Heart left ventricle (tissue), 13 donors: ENCODE measurements at regions not wholly inside any gene's neighbourhood (a gene's known extent, or its start where the extent isn't known, plus 50 kb on each side); places are given as distances from the start of the nearest gene placed in this dataset.
"Not testable (repeated sequence)": the region's sequence is repeated elsewhere in the genome, so short reads cannot be mapped to it uniquely, and the experiment has no call there.

ENCODE experiments used
- CTCF ChIP-seq, 12 donors: fragments of 200-600 bp; sonication (generic) in 4 of 12; IDR thresholded peaks; one replicate each; pipeline versions ENCODE4 v1.5.0 to v1.8.0; 2018 to 2022; ENCODE audit warnings: antibody characterized with exemption in 12 of 12, mild to moderate bottlenecking in 5 of 12
- POLR2A ChIP-seq, 2 donors: fragments of 450-650 bp; IDR thresholded peaks; one replicate each; pipeline ENCODE4 v1.6.1; 2017; ENCODE audit warnings: antibody characterized with exemption in 2 of 2, mild to moderate bottlenecking in 2 of 2, moderate library complexity in 2 of 2
- donor health status: ischemic (EF 13 %, LVEDD 7.1; RV severe dilation, severe dysfunction).
- donor health status: DM: no; HTN: yes; CAD: no.
- donor health status: DM: no; HTN: no; CAD: no.
- donor health status: ischemic (EF 25% LVEDD 6.9; RV normal size, moderate dysfunction).
- donor health status: ischemic (EF 25% LVEDD 5.7; RV mildly dilated, moderate dysfunction).
- donor health status: ischemic (EF 35%, LVEDD 5.7; RV mildly dilated, moderate dysfunction).
- donor health status: nonischemic (EF 11% LVEDD 7.7; RV severe dilation, severe dysfunction).
- donor health status: DM: yes; HTN: yes; CAD: no.
- donor health status: PGD.
- donor health status: ischemic (EF 29% LVEDD 5.4; RV normal size, mild dysfunction).
- donor health status: nonischemic (EF 23%, LVEDD 6.1; RV moderate dilation, normal function).

- TF ChIP-seq CTCF, POLR2A (IDR thresholded peaks at IDR 0.05): not testable (repeated sequence)
Observed at GRCh38 chr10:38635650-38636049, 541.5 kb downstream of the ZNF37A start.
